ENCODE measurements at regions not wholly inside any gene's neighbourhood (a gene's known extent, or its start where the extent isn't known, plus 50 kb on each side); places are given as distances from the start of the nearest gene placed in this dataset.

GRCh38 chr22:26849575-26849974 lies 192.2 kb downstream of the MIAT start:
- TF ChIP-seq, protein P1, sequence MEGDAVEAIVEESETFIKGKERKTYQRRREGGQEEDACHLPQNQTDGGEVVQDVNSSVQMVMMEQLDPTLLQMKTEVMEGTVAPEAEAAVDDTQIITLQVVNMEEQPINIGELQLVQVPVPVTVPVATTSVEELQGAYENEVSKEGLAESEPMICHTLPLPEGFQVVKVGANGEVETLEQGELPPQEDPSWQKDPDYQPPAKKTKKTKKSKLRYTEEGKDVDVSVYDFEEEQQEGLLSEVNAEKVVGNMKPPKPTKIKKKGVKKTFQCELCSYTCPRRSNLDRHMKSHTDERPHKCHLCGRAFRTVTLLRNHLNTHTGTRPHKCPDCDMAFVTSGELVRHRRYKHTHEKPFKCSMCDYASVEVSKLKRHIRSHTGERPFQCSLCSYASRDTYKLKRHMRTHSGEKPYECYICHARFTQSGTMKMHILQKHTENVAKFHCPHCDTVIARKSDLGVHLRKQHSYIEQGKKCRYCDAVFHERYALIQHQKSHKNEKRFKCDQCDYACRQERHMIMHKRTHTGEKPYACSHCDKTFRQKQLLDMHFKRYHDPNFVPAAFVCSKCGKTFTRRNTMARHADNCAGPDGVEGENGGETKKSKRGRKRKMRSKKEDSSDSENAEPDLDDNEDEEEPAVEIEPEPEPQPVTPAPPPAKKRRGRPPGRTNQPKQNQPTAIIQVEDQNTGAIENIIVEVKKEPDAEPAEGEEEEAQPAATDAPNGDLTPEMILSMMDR (IDR thresholded peaks at IDR 0.05; ENCODE audit: low read depth, low read length): no peak
- no peak for TF ChIP-seq EZH2phosphoT487 (IDR thresholded peaks at IDR 0.05; ENCODE audit: low read depth)
